Kidney epithelial cell (primary cell): ENCODE measurements at regions not wholly inside any gene's neighbourhood (a gene's known extent, or its start where the extent isn't known, plus 50 kb on each side); places are given as distances from the start of the nearest gene placed in this dataset.

Source experiments
- DNase-seq: peaks from one replicate; pipeline ENCODE4 v3.0.0-alpha.2; 2010; ENCODE audit warnings: low read depth
- H3K27me3 ChIP-seq: 2 replicates; pipeline ENCODE4 v1.6.0; 2011; ENCODE audit warnings: low read length; ENCODE audit not compliant: control insufficient read depth, insufficient read depth
- H3K36me3 ChIP-seq: 2 replicates; pipeline ENCODE4 v1.5.1; 2011; ENCODE audit warnings: low read length; ENCODE audit not compliant: control insufficient read depth, insufficient read depth
- H3K4me3 ChIP-seq: 2 replicates; pipeline ENCODE4 v1.5.1; 2011; ENCODE audit warnings: low read depth, mild to moderate bottlenecking, control low read depth, low read length
- CTCF ChIP-seq: IDR thresholded peaks from 2 replicates; pipeline ENCODE4 v1.5.1; 2011; ENCODE audit warnings: mild to moderate bottlenecking, moderate library complexity, low read length, control low read depth, inconsistent platforms; ENCODE audit not compliant: insufficient read depth, poor library complexity, severe bottlenecking

GRCh38 chr4:100075056-100075455 is 115.2 kb downstream of the DDIT4L start:
- Histone ChIP-seq H3K4me3 (no peak overlapping the region), H3K27me3 (no peaks in the 10 kb centered on the region), H3K36me3 (no peaks in the 10 kb centered on the region)
- no peak for DNase-seq
- no peak for TF ChIP-seq CTCF

GRCh38 chr4:100071506-100071905 is 118.8 kb downstream of the DDIT4L start:
- no peak for DNase-seq
- Histone ChIP-seq H3K27me3 (no peaks in the 10 kb centered on the region), H3K4me3 (no peak overlapping the region), H3K36me3 (no peaks in the 10 kb centered on the region)
- no peak for TF ChIP-seq CTCF

- no peak for DNase-seq
- Histone ChIP-seq H3K4me3 (no peak overlapping the region), H3K27me3 (no peaks in the 10 kb centered on the region), H3K36me3 (no peaks in the 10 kb centered on the region)
- no peak for TF ChIP-seq CTCF
Observed at GRCh38 chr4:100070868-100071267, 119.4 kb downstream of the DDIT4L start.

- Histone ChIP-seq H3K27me3 (no peaks in the 10 kb centered on the region), H3K36me3 (no peaks in the 10 kb centered on the region), H3K4me3 (no peak overlapping the region)
- TF ChIP-seq CTCF = no peak
- DNase-seq = no peak
Observed at GRCh38 chr4:100069207-100069606, 119.1 kb upstream of the H2AZ1 start.

- no peak overlapping the region for H3K4me3 ChIP-seq
- no peak for TF ChIP-seq CTCF
- DNase-seq = no peak
- no peaks in the 10 kb centered on the region for H3K36me3 ChIP-seq
- H3K27me3 ChIP-seq = no peaks in the 10 kb centered on the region
Observed at GRCh38 chr4:100067255-100067654, 117.2 kb upstream of the H2AZ1 start.

GRCh38 chr4:100063355-100063754 is 113.3 kb upstream of the H2AZ1 start:
- DNase-seq = no peak
- Histone ChIP-seq H3K36me3 (no peaks in the 10 kb centered on the region), H3K27me3 (no peaks in the 10 kb centered on the region), H3K4me3 (no peak overlapping the region)
- TF ChIP-seq CTCF = no peak
